Fibroblast of skin of right quadriceps (primary cell): ENCODE measurements at regions not wholly inside any gene's neighbourhood (a gene's known extent, or its start where the extent isn't known, plus 50 kb on each side); places are given as distances from the start of the nearest gene placed in this dataset.
A peak's percentile ranks its signal among the peaks of the same experiment; 100 is the strongest.
"Not testable (repeated sequence)": the region's sequence is repeated elsewhere in the genome, so short reads cannot be mapped to it uniquely, and the experiment has no call there.

Experiments
- DNase-seq: peaks from one replicate; pipeline ENCODE4 v3.0.0-alpha.2; 2013

DNA sequence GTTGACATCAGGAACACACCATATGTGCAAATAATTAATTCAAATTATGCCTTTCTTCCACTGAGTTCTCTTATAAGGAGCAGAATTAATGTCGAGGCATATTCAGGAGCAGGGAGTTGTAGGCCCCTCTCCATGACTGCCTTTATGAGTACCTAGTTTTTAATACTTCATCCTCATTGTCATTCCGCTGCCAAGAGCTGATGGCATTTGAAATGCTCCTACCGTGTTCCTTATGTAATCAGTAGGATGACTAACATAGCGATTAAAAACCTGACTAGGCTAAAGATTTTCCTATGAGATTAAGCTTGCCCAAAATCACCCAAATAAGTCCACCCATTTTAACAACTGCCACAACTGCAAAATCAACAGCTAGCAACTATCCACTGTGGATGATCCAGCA lies 220.6 kb downstream of the DHX15 start:
- DNase-seq = no peak

DNA sequence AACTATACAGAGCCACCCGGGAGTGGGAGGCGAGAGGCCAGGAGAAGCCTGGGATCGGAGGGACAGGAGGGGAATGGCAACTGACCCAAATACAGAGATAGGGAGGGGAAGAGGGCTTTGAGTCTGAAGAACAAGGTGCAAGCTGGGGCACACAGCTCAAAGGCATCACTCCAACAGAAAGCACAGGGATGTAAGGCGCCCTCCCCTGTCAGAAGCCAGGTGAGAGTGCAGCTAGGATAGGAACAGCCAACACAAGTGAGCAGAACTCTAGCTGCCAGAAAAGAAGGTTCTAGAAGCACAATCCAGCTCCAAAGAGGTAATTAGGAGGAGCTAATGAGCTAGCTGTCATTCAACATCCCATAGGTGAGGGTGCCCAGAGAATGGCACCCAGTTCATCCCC lies 232.2 kb downstream of the DHX15 start:
- DNase-seq = no peak

DNA sequence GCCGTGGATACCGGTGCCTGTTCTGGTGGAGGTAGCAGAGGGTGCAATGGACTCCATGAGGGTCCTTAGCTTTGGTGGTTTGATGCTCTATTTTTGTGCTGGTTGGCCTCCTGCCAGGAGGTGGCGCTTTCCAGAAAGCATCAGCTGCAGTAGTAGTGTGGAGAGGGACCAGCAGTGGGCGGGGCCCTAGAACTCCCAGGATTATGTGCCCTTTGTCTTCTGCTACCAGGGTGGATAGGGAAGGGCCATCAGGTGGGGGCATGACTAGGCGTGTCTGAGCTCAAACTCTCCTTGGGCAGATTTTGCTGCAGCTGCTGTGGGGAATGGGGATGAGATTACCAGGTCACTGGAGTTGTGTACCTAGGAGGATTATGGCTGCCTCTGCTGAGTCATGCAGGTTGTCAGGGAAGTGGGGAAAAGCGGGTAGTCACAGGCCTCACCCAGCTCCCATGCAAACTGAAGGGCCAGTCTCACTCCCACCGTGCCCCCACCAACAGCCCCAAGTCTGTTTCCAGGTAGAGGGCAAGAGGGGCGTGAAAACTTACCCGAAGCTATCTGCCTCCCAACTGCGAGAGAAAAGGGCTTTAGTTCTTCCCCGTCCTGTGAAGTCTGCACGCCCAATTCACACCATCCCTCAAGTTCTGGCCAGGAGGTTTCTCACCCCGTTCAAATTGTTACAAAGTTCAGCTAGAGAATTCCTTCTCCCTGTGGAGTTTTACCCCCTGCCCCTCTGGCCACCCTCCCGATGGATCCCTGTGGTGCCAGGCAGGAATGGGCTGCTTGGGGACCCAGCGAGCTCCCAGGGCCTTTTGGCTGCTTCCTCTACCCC lies 235.0 kb downstream of the DHX15 start:
- not testable (repeated sequence) for DNase-seq

DNA sequence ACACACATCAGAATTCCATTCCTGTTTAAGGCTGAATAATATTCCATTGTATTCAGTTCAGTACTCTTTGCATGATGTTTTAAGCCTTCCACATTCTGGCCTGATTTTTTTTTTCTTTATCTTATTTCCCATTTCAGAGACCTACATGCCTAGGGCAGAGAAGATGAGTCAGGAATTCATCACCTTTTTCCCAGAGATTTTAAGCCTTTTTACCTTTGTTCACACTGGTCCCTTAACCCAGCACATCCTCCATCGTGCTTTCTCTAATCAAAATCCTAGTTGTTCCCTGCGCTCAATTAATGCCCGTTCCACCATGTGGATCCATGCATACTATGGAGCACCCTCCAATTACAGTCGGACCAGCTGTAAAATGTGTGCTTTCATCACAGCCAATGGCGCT lies 245.1 kb downstream of the DHX15 start:
- no peak for DNase-seq

DNA sequence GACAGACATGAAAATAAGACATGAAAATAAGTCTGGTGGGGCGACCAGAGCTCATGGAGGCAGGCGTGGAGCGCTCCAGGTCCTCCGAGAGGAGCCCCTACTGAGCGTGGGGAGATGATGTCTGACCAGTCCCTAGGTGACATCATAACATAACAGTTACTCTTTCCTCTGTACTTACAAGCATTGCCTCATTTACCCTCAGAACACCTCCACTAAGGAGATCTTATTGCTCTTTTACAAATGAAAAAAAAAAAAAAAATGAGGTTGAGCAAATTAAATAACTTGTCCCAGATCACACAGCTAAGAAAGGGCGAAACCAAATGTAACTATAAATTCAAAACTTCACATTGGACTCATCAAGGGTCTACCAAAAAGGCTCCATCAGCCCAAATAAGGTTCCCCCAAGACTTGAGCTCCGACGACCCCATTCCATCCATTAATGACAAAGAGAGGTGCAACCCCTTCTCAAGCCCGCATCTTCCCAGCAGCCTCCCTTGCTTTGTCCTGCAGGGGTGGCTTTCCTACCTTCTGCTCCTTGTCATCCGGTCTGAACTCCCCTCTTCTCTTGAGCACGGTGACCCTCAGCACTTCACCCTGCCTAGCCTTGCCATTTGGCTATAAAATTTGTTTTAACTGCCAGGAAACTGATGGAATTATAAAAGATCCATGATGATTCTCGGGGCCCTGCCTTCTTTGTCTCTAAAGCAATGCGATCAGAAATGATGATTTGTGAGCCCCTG lies 246.7 kb downstream of the DHX15 start:
- DNase-seq = no peak

DNA sequence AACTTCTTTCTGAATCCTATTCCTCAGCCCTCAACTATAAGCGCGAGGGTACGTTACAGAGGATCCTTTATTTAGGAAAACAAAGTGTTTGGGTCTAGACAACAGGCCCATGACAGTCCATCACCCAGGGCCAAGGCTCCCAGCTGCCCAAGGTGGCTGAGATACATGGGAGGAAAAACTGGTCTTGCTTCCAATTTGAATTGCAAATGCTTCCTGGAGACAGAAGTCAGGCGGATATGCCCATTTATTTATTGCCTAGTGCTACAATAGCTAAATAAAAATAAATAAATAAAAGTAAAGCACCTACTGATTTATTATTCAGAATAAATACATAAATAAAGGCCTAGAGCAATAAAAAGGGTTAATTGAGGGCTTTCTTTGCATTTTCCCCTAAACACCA lies 248.7 kb downstream of the DHX15 start:
- DNase-seq = no peak

DNA sequence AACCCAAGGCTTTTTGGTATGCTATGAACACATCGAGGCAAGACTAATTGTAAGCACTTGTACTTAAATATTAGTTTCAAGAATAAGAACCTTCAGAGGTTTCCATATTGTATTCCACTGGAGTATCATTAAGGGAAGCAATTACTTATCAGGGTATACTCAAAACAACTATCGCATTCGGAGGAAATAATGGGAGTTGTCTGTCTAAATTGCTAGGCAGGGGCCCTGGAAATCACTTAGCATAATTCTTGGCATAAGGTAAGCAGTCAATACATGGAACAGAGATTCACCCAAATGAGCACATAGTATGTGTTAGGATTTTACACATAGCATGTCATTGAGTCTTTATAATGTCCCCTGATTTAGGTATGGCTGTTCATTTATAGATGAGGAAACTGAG lies 249.4 kb downstream of the DHX15 start:
- no peak for DNase-seq

DNA sequence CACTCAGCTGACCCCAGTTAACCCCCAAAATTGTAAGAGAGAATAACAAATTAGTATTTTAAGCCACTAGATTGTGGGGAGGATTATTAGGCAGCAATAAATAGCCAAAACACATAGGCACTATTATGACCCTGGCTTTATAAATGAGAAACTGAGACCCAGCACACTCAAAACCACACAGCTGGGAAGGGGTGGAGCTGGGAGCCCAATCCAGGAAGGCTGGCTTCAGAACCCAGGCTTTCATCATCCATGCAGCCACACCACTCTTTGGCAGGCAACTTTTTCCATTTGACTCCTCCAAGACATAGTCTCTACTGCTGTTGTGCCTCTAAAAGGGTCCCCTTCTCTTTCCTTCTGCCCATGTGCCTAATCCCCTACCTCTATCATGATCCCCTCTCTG lies 253.8 kb downstream of the DHX15 start:
- DNase-seq = no peak

DNA sequence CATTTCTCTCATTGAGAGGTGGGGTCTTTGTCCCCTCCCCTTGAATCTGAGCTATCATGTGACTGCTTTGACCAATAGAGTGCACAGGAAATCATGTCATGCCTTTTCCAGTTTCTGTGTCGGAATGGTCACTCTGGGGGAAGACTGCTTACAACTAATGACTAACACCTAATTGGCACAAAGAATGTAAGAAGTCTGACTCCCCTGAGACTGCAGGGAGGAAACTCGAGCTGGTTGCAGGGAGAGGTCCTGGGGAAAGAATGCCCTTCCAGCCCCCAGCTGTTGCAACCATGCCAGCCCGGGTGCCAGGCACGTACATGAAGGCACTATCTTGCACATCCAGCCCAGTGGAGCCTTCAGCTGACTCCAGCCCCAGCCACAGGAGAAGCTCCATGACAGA lies 254.2 kb downstream of the DHX15 start:
- peak; percentile 44 for DNase-seq

DNA sequence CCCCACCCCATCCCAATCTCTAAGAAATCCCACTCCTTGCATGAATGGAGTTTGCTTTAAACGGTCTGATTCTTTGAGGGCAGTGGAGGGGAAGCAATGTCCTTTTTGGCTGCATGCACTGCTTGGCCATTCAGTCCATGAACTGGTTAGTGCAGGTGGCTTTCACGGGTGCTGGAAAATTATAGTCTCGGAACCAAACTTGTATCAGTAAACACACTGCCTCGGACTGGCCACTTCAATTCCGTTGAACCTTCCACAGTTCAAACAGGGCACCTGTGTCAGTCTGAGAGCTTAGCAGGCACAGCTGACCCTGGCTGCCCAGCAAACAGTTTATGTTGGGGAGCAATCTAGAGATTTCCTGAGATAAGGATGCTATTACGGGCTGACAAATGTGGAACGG lies 255.6 kb downstream of the DHX15 start:
- no peak for DNase-seq

DNA sequence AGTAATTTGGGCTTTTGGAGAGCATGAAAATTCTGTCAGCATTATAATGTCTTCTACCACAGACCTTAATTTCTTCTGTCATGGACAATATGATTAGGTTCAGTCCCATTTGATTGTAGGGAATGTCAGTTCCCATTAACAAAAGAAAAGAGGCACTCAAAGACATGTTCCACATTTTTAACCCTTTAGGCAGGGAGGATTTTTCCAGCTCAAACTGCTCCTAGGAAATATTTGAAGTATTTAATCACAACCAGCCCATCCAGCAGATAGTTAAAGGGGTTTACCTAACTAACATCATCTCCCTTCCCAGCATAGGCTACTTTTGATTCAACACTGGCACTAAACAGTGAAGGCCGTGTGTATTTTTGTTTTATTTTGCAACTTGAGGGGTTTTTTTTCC lies 256.0 kb downstream of the DHX15 start:
- DNase-seq = no peak

DNA sequence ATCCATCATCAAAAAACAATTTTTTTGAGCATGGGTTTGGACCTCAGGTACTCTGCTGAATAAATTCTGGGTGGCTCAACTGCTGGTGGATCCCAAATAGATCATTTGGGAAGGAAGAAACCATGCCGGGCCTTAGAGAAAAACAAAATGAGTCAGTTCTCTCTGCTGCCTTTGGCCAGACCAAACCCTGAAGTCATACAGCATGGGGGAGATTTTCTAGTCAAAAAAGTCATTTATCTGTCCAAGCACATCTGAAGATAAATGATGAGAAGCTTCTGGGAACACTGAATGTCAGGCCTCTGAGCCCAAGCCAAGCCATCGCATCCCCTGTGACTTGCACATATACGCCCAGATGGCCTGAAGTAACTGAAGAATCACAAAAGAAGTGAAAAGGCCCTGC lies 261.4 kb downstream of the DHX15 start:
- DNase-seq = no peak

DNA sequence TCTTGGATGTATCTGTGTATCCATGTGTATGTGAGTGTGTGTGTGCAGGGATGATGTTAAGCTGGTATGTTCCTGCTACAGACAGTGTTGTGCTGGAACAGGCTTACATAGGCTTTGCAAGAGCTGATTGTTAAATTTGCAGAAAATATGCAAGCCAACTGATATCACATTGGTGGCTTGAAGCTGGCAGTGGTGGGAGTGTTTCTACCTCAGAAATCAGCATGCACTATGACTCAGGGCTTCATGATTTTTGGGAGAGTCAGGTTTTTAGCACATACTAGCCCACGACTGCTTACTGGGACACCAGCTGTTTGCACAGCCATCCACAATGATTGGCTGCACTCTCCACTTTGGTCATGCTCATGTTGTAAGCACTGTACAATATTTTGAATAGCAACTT lies 261.8 kb downstream of the DHX15 start:
- DNase-seq = peak; percentile 35

DNA sequence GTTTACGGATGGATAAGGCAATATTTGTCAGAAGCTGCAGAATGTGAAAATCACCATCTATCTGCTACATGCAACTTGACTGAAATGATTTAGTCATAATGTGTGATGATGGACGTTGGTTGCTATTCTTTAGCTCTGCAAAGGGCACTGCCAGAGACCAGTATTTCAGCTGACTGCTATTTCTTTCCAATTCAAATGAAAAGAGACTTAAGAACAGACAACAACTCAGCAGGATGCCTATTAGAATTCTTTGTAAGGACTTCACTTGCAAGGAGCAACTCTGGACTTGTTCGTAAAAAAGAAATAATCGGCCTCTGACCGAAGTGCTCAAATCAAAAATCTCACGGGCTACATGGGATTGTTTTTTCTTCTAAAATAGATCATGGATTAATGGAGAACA lies 262.7 kb downstream of the DHX15 start:
- no peak for DNase-seq

DNA sequence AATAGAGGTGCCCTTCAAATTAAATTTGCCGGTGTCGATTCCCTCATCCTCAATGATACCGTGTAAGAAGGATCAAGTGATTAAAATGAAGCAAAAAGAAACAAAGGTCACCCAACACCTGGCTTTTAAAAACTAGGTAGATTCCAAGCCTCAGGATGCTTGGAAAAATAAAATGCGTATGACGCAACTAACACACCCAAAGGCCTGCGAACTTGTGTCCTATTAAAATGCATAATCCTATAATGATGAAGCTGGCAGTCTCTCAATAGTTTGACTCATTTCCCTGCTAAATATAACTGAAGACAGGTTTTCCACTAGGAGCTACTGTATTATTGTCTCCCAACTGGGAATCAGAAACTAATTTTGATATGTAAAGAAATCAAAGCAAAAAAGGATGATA lies 263.2 kb downstream of the DHX15 start:
- DNase-seq = peak; percentile 73

DNA sequence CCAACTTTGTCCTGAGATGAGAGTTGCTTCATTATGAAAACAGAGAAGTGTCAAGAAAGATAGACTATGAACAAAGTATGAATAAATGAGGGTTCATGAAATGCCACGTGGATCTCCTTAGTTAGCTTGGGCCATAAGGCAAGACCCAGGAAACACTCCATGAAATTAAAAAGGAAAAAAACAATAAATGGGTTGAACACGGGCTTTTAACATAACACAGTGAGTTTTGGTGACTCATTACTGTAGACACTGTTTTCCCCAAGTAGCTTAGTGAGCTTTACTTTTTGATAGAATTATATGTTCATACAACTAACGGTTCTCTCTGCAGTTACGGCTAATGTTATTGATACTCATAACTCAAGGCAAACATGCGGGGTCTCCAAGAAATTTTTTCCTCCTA lies 265.0 kb downstream of the DHX15 start:
- DNase-seq = no peak

DNA sequence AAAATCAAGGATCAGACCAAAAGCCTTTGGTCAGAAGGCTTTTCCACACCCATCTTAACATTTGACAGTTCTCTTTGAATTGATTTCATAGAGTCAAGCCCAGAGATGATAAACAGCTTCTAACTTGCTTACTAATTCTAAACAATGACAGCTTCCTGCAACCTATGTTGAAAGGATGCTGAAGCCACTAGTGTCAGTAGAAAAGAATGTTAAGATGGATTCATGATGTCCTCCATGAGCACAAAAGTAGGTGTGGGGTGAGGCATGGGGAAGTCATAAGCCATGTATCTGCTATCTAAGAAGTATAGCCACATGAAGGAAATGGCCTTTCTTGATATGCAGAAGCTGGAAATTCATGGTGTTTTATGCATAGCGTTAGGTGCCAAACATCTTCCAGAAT lies 269.3 kb downstream of the DHX15 start:
- no peak for DNase-seq

DNA sequence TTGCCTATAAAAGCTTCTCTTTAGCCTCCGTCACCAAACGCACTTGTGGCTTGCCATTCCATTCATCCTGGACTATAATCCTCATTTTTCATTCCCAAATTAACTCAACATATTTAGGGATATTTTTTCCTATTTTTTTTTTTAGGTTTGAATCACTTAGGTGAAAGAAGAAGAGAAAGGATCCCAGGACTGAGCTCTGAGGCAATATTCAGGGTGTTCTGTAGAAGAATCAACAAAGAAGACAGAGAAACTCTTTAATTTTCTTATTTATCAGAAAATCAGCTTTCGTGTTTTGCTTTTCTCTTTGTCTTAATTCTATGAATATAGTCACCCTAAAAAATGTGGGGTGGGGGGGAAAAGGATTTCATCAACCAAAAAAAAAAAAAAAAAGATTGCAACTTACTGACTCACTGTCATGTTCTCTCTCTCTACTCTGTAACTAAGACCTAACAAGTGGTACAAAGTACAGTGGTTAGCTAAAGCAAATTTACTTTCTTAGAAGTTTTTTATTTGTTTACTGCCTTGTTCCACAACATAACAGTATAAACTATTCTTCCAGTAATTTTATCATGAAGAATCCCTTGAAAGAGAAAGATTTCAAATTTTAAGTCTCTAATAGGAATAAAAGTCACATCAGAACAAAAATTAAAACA lies 272.0 kb downstream of the DHX15 start:
- DNase-seq = no peak

DNA sequence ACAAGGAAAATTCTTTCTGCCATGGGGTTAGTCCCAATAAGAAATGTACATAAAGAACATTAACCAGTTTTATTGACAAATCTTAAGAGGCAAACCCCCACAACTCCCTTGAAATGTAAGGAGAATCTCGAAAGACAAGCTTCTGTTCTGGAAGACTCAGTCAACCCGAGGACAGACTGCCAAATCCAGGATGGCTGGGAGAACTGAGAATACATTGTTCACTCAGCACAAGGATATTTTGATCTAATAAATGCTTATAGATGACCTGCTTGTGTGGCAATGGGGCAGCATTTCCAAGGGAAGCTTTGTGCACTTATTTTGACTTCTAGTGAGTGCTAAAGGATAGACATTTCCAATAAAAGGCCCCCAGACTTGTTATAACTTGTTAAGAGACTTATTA lies 280.4 kb downstream of the DHX15 start:
- no peak for DNase-seq

DNA sequence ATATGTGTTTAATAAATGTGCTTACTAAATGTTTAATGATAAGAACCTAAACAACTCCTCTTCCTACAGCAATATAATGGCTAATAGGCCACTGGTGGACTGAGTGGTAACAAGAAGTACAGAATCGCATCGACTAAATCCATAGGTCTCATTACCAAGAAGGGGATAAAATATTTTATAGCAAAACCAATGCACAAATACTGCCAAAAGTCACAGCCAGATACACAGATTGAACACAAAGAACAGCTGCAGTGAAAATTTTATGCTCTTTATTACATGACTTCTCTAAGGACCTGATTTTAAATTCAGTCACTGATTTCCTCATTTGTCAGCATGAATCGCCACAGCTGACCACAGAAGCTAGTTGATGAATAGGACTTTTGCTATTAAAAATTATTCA lies 285.4 kb downstream of the DHX15 start:
- DNase-seq = no peak

DNA sequence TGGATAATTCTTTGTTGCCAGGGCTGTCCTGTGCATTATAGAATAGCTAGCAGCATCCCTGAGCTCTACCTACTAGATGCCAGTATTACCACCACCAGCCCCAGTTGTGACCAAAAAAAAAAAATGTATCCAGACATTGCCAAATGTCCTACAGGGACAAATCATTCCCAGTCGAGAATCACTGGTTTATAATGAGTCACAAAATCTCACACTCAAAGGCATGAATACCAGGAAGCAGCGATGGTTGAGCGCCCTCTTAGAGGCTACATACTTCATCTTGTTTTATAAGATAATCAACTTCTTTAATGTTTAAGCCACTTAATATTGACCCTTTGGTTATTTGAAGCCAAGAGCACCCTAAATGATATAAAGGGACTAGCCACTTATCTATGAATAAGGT lies 297.3 kb downstream of the DHX15 start:
- no peak for DNase-seq

DNA sequence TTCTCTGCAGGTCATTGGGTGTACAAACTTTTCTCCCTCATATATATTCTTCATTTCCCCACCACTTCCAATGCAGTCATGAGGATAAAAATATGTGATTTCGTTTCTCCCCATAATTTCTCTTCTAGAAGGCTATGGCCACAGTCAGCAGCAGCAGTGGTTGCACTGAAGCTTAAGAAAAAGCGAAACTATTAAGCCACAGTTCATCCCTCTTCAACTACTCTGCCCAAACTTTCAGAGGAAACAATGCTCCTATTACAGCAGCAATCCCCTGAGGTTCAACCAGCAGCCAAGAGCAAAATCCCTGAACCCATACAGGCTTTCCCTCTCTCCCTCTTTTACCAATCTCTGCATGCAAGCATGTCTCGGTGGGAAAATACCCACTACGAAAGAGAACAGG lies 298.6 kb downstream of the DHX15 start:
- DNase-seq = no peak

DNA sequence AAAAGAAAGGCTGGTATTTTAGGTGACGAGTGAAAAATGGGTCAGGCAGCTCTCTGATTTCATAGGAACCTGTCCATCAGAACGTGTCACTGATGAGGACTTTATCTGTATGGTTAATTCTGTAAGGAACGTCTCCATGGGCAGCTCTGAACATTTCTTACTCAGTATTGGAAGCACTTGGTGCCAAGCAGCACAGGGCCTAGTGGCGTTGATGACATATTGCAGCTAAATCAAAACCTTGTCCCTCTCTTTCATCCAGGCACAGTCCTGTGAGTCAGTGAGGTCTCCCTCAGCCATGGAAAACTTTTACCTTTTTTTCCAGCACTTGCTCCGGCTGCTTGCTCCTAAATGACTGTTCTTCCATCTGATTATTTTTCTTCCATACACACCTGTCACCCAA lies 301.9 kb downstream of the DHX15 start:
- DNase-seq = no peak

DNA sequence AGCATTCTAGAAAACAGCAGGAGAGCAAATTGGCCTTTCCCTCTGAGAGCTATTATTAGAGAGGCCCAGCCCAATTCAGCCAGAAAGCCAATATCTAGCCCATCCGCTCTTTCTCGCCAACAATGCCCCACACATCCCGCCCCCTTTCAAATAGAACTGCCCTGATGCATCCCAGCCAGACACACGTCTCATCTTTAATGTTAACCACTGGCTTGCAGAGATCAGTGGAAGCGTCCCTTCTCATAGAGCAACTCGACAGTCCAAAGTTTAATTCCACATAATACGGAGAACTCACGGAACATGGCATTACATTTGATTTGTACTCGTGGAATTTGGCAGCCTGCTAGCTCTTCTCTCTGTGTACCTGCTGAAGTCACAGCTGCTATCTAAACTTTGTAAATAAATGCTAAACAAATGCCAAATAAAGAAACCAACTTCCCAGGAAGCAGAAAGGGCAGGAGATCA lies 304.4 kb downstream of the DHX15 start:
- no peak for DNase-seq
